KMS-11 (cell line): ENCODE measurements at regions not wholly inside any gene's neighbourhood (a gene's known extent, or its start where the extent isn't known, plus 50 kb on each side); places are given as distances from the start of the nearest gene placed in this dataset.
"Not testable (repeated sequence)": the region's sequence is repeated elsewhere in the genome, so short reads cannot be mapped to it uniquely, and the experiment has no call there.

Experiments used
- H2AFZ ChIP-seq: fragments of 200-600 bp; sonication (generic); 2 replicates; pipeline ENCODE4 v1.6.1; 2016; ENCODE audit warnings: antibody characterized with exemption, mixed run types, low read depth
- H3K27ac ChIP-seq: fragments of 200-600 bp; sonication (generic); 2 replicates; pipeline ENCODE4 v1.6.1; 2016; ENCODE audit warnings: mild to moderate bottlenecking, mixed run types
- H3K27me3 ChIP-seq: fragments of 200-600 bp; sonication (generic); 2 replicates; pipeline ENCODE4 v1.6.1; 2017; ENCODE audit warnings: mild to moderate bottlenecking, low read depth, mixed run types, moderate library complexity; ENCODE audit not compliant: insufficient read depth
- H3K36me3 ChIP-seq: fragments of 200-600 bp; sonication (generic); 2 replicates; pipeline ENCODE4 v1.6.1; 2017; ENCODE audit warnings: mild to moderate bottlenecking, mixed run types; ENCODE audit not compliant: insufficient read depth
- H3K4me1 ChIP-seq: fragments of 200-600 bp; sonication (generic); 2 replicates; pipeline ENCODE4 v1.6.1; 2016; ENCODE audit warnings: mild to moderate bottlenecking, low read depth, mixed run types; ENCODE audit not compliant: poor library complexity, severe bottlenecking
- H3K4me2 ChIP-seq: fragments of 200-600 bp; sonication (generic); 2 replicates; pipeline ENCODE4 v1.7.0; 2016; ENCODE audit warnings: mild to moderate bottlenecking, mixed run types
- H3K4me3 ChIP-seq: fragments of 200-600 bp; sonication (generic); IDR thresholded peaks from 2 replicates; pipeline ENCODE4 v1.6.1; 2017; ENCODE audit warnings: low read depth, low read length, mixed read lengths; ENCODE audit not compliant: insufficient read depth
- H3K79me2 ChIP-seq: fragments of 200-600 bp; sonication (generic); 2 replicates; pipeline ENCODE4 v1.6.1; 2016; ENCODE audit warnings: low read depth, mixed run types; ENCODE audit not compliant: insufficient read depth
- H3K9ac ChIP-seq: fragments of 200-600 bp; sonication (generic); 2 replicates; pipeline ENCODE4 v1.6.1; 2016; ENCODE audit warnings: mild to moderate bottlenecking, mixed run types
- H4K20me1 ChIP-seq: fragments of 200-600 bp; sonication (generic); 2 replicates; pipeline ENCODE4 v1.6.1; 2016; ENCODE audit warnings: mild to moderate bottlenecking, mixed run types; ENCODE audit not compliant: insufficient read depth
- CTCF ChIP-seq: fragments of 200-600 bp; sonication (generic); conservative IDR thresholded peaks from 2 replicates; pipeline ENCODE4 v1.6.1; 2017; ENCODE audit warnings: low read depth, mild to moderate bottlenecking, antibody characterized with exemption, low read length, moderate library complexity, mixed read lengths

GRCh38 chr16:63403792-63404191 is 1367.6 kb upstream of the CDH8 start:
- Histone ChIP-seq H3K27ac (no peak overlapping the region), H2AFZ (no peak overlapping the region), H3K4me2 (no peak overlapping the region), H3K4me3 (no peak overlapping the region), H3K36me3 (no peaks in the 10 kb centered on the region), H3K27me3 (no peaks in the 10 kb centered on the region), H4K20me1 (no peaks in the 10 kb centered on the region), H3K79me2 (no peaks in the 10 kb centered on the region), H3K9ac (no peak overlapping the region), H3K4me1 (no peaks in the 10 kb centered on the region)
- TF ChIP-seq CTCF = no peak

GRCh38 chr16:63388277-63388676 is 1352.0 kb upstream of the CDH8 start:
- not testable (repeated sequence) for H4K20me1 ChIP-seq, H3K4me2 ChIP-seq, H3K4me3 ChIP-seq, H3K9ac ChIP-seq, H3K27ac ChIP-seq, H3K27me3 ChIP-seq, H3K4me1 ChIP-seq, H3K36me3 ChIP-seq, H2AFZ ChIP-seq, H3K79me2 ChIP-seq

GRCh38 chr16:63385714-63386432 is 1349.6 kb upstream of the CDH8 start:
- Histone ChIP-seq H3K4me3 (no peak overlapping the region), H3K36me3 (no peaks in the 10 kb centered on the region), H4K20me1 (no peaks in the 10 kb centered on the region), H3K27me3 (no peaks in the 10 kb centered on the region), H3K9ac (no peak overlapping the region), H3K79me2 (no peaks in the 10 kb centered on the region), H2AFZ (no peak overlapping the region), H3K27ac (no peak overlapping the region), H3K4me1 (no peaks in the 10 kb centered on the region), H3K4me2 (no peak overlapping the region)
- no peak for TF ChIP-seq CTCF

- no peaks in the 10 kb centered on the region for H3K36me3 ChIP-seq
- no peaks in the 10 kb centered on the region for H3K27me3 ChIP-seq
- no peak for TF ChIP-seq CTCF
- H3K27ac ChIP-seq = no peak overlapping the region
- H3K79me2 ChIP-seq = no peaks in the 10 kb centered on the region
- no peaks in the 10 kb centered on the region for H3K4me1 ChIP-seq
- H4K20me1 ChIP-seq = no peaks in the 10 kb centered on the region
- H3K9ac ChIP-seq = no peak overlapping the region
- no peak overlapping the region for H2AFZ ChIP-seq
- H3K4me2 ChIP-seq = no peak overlapping the region
- no peak overlapping the region for H3K4me3 ChIP-seq
Measured at GRCh38 chr16:63373744-63374143, 1337.5 kb upstream of the CDH8 start.

GRCh38 chr16:63372815-63373214 is 1336.6 kb upstream of the CDH8 start:
- Histone ChIP-seq H2AFZ (no peak overlapping the region), H3K79me2 (no peaks in the 10 kb centered on the region), H3K36me3 (no peaks in the 10 kb centered on the region), H4K20me1 (no peaks in the 10 kb centered on the region), H3K9ac (no peak overlapping the region), H3K4me2 (no peak overlapping the region), H3K4me3 (no peak overlapping the region), H3K4me1 (no peaks in the 10 kb centered on the region), H3K27ac (no peak overlapping the region), H3K27me3 (no peaks in the 10 kb centered on the region)
- TF ChIP-seq CTCF = no peak
